Natural killer cell (primary cell): ENCODE measurements at regions not wholly inside any gene's neighbourhood (a gene's known extent, or its start where the extent isn't known, plus 50 kb on each side); places are given as distances from the start of the nearest gene placed in this dataset.
"Not testable (repeated sequence)": the region's sequence is repeated elsewhere in the genome, so short reads cannot be mapped to it uniquely, and the experiment has no call there.

Experiments used
- ATAC-seq, 3 donors: fragments of 150-1000 bp in 2 of 3; fragments of 200-7000 bp in 1 of 3; cut with Tn5 transposase; 1 replicate in 1 of 3; 2 replicates in 2 of 3; pipeline ENCODE4 v1.10.0; 2021; ENCODE audit warnings: mild to moderate bottlenecking in 2 of 3, moderate library complexity in 2 of 3
- DNase-seq, 2 donors: peaks; one replicate each; pipeline versions ENCODE4 v3.0.0 to v3.0.0-alpha.2; 2013 to 2021; ENCODE audit warnings: mixed read lengths in 1 of 2
- H3K27ac ChIP-seq: one replicate; pipeline ENCODE4 v1.5.1; 2013; ENCODE audit warnings: mild to moderate bottlenecking, low read length
- H3K27me3 ChIP-seq: one replicate; pipeline ENCODE4 v1.6.1; 2013; ENCODE audit warnings: low read length; ENCODE audit not compliant: control insufficient read depth, insufficient read depth
- H3K36me3 ChIP-seq: one replicate; pipeline ENCODE4 v1.6.1; 2013; ENCODE audit warnings: low read length; ENCODE audit not compliant: control insufficient read depth, insufficient read depth
- H3K4me1 ChIP-seq: one replicate; pipeline ENCODE4 v1.6.1; 2013; ENCODE audit warnings: low read length; ENCODE audit not compliant: control insufficient read depth, insufficient read depth
- H3K4me3 ChIP-seq: one replicate; pipeline ENCODE4 v1.5.1; 2013; ENCODE audit warnings: low read length
- H3K9me3 ChIP-seq: one replicate; pipeline ENCODE4 v1.6.1; 2013; ENCODE audit warnings: low read length; ENCODE audit not compliant: control insufficient read depth, insufficient read depth
- H3K27ac Mint-ChIP-seq, 2 donors: one replicate each; pipeline ENCODE4 v1.8.0; 2022; ENCODE audit warnings: mild to moderate bottlenecking in 2 of 2, mixed read lengths in 2 of 2, moderate library complexity in 1 of 2
- H3K27me3 Mint-ChIP-seq, 2 donors: one replicate each; pipeline ENCODE4 v1.8.0; 2022; ENCODE audit warnings: low read depth in 2 of 2, mixed read lengths in 2 of 2
- H3K36me3 Mint-ChIP-seq: one replicate; pipeline ENCODE4 v1.8.0; 2022; ENCODE audit warnings: mixed read lengths
- H3K4me1 Mint-ChIP-seq, 2 donors: one replicate each; pipeline ENCODE4 v1.8.0; 2022; ENCODE audit warnings: mixed read lengths in 2 of 2
- H3K4me3 Mint-ChIP-seq: one replicate; pipeline ENCODE4 v1.8.0; 2022; ENCODE audit warnings: mild to moderate bottlenecking, moderate library complexity, mixed read lengths
- H3K9me3 Mint-ChIP-seq, 2 donors: one replicate each; pipeline ENCODE4 v1.8.0; 2022; ENCODE audit warnings: mixed read lengths in 2 of 2
- CTCF ChIP-seq: fragments of 200-600 bp; IDR thresholded peaks from one replicate; pipeline ENCODE4 v1.8.0; 2022; ENCODE audit warnings: antibody characterized with exemption
- WGBS: methylation state at CpG from one replicate; pipeline ENCODE4 v1.1.7; 2013; ENCODE audit warnings: missing lambda C conversion rate; ENCODE audit not compliant: insufficient coverage; 5-methylcytosine and 5-hydroxymethylcytosine counted together
- intact Hi-C: fragments of 100-400 bp; cut with micrococcal nuclease; formaldehyde crosslinking; loops from one replicate; pipeline ENCODE4 v1.14.2; 2022

DNA sequence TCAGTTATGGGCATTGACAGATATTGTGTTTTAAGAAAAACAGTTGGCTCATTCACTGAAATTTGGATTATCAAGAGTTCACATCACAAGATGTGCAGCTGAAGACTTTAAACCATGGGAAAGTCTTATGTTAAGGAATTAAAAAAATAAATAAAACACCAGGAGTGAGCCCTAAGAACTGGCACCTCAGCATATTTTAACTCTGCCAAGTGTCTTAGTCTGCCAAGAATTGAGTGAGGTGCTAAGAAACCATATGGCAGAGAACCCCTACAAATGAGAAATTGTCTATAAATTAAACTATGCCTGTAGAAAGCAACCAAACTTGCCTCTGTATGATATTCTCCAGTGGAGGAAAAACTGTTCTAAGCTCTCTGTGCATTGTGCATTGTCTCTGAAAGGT lies 78.5 kb downstream of the VCY start:
- H3K9me3 ChIP-seq, result no peaks in the 10 kb centered on the region
- Mint-ChIP-seq H3K27ac (no peak overlapping the region), H3K27me3 (no peaks in the 10 kb centered on the region), H3K4me1 (no peaks in the 10 kb centered on the region), H3K4me3 (no peak overlapping the region), H3K36me3 (no peaks in the 10 kb centered on the region), H3K9me3 (peaks cover 0 to 6% of the 10 kb centered on the region in 2 donors)
- no peak overlapping the region for H3K4me3 ChIP-seq
- no peaks in the 10 kb centered on the region for H3K4me1 ChIP-seq
- no peaks in the 10 kb centered on the region for H3K36me3 ChIP-seq
- intact Hi-C loops, result no loop called here
- ATAC-seq, result no peak
- H3K27me3 ChIP-seq, result no peaks in the 10 kb centered on the region
- no peak for TF ChIP-seq CTCF
- H3K27ac ChIP-seq, result no peak overlapping the region
- DNase-seq, result no peak

GRCh38 chrY:13930436-13930835 lies 55.8 kb downstream of the VCY start:
- intact Hi-C loops, H3K4me1 Mint-ChIP-seq, H3K36me3 Mint-ChIP-seq: not testable (repeated sequence)

More at GRCh38 chrY:13930436-13930835, 55.8 kb downstream of the VCY start:
- H3K9me3 Mint-ChIP-seq, ATAC-seq, H3K4me3 Mint-ChIP-seq, H3K9me3 ChIP-seq, H3K27me3 Mint-ChIP-seq, H3K4me3 ChIP-seq, DNase-seq, H3K27ac ChIP-seq, H3K4me1 ChIP-seq, H3K27me3 ChIP-seq, H3K27ac Mint-ChIP-seq, H3K36me3 ChIP-seq: not testable (repeated sequence)
- 57% methylated on average over 1 of the region's 2 CpGs for WGBS
